ENCODE measurements at regions not wholly inside any gene's neighbourhood (a gene's known extent, or its start where the extent isn't known, plus 50 kb on each side); places are given as distances from the start of the nearest gene placed in this dataset.

DNA sequence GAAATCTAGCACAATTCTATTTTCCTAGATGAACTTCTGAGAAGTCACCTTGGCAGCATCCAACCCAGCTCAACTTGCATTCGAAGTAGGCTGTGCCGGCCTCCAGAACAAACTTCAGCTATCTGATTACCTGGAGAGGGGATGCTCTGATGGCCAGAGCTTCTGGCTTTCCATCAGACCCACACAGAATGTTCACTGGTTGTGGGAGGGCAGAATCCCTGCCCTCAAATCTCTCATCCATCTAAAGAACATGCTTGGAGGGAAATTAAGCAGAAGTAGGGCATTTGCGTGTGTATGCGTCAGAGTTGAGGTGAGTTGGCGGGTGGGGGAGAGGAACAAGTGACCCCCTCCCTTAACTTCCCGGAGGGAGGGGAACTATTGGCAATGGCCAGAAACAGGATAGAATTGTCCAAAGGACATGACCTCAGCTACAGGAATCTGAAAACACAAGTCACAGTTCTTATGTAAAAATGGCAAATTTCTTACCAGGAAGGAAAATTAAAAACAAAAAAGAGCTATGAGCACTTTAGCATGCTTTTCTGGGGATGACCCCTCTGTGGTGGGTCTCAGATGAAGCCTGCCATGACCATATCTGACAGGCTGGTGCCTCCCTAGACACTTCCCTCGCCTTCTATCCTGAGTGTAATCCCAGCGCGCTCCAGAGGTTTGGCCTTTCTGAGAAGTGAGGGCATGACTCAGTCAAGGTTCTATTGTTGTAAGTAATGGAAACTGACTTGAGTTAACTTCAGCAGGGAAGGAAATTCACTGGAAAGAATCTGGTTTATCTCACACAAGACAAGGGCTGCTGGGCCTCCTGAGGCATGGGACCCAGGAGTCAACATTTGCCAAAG, 278.8 kb downstream of the RPS24 start:
- no CpG with 5 or more reads among the region's 9 CpGs for WGBS (ENCODE audit: insufficient coverage, insufficient read length)
- no peak for DNase-seq (ENCODE audit: low read depth, low spot score)
- Histone ChIP-seq H3K4me1 (ENCODE audit: control insufficient read depth, insufficient read depth, low read length) (no peaks in the 10 kb centered on the region; the same call in 1 of the 2 replicates), H3K27ac (ENCODE audit: low read length) (no peak overlapping the region), H3K36me3 (ENCODE audit: control insufficient read depth, insufficient read depth, low read length) (no peaks in the 10 kb centered on the region), H3K27me3 (ENCODE audit: control insufficient read depth, insufficient read depth, low read length) (no peaks in the 10 kb centered on the region), H3K4me3 (ENCODE audit: low read length) (no peak overlapping the region), H3K9me3 (ENCODE audit: control insufficient read depth, insufficient read depth, low read length) (no peaks in the 10 kb centered on the region)

DNA sequence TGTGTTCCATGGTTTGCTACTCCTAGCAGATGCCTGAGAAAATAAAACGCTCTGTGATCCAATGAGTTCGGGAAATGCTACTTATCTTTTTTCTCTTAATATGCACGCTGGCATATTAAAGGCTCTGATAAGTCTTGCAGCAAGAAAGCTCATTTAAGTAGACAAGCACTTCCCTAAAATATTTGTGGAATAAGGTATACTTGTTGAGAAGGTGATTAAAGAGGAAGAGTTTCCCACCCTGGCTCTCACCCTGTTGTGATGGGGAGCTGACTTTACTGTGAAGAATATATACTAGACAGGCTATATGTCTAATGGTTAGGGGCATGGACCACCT, 279.4 kb downstream of the RPS24 start:
- Histone ChIP-seq H3K4me3 (ENCODE audit: low read length) (no peak overlapping the region), H3K9me3 (ENCODE audit: control insufficient read depth, insufficient read depth, low read length) (no peaks in the 10 kb centered on the region), H3K36me3 (ENCODE audit: control insufficient read depth, insufficient read depth, low read length) (no peaks in the 10 kb centered on the region), H3K27ac (ENCODE audit: low read length) (no peak overlapping the region), H3K27me3 (ENCODE audit: control insufficient read depth, insufficient read depth, low read length) (no peaks in the 10 kb centered on the region), H3K4me1 (ENCODE audit: control insufficient read depth, insufficient read depth, low read length) (no peaks in the 10 kb centered on the region; the same call in 1 of the 2 replicates)
- no CpG with 5 or more reads among the region's 3 CpGs for WGBS (ENCODE audit: insufficient coverage, insufficient read length)
- DNase-seq (ENCODE audit: low read depth, low spot score) = no peak

DNA sequence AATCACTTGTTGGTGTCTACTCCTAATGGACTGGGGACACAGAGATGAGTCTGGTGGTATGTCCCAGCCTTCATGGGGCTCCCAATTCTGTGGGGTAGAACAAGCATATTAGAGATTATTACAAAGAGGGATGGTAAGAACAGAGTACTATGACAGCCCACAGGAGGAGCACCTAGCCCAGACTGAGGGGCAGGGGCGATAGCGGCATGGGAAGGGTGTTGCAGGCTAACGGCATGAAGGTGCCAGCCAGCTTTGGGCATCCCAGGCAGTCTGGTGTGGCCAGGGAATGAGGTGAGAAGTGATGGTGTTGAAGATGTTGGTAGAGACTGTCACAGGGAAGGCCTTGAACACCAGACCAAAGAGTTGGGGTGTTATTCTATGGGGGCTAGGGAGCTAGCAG, 280.0 kb downstream of the RPS24 start:
- Histone ChIP-seq H3K27me3 (ENCODE audit: control insufficient read depth, insufficient read depth, low read length) (no peaks in the 10 kb centered on the region), H3K4me1 (ENCODE audit: control insufficient read depth, insufficient read depth, low read length) (no peaks in the 10 kb centered on the region; the same call in 1 of the 2 replicates), H3K27ac (ENCODE audit: low read length) (no peak overlapping the region), H3K9me3 (ENCODE audit: control insufficient read depth, insufficient read depth, low read length) (no peaks in the 10 kb centered on the region), H3K4me3 (ENCODE audit: low read length) (no peak overlapping the region), H3K36me3 (ENCODE audit: control insufficient read depth, insufficient read depth, low read length) (no peaks in the 10 kb centered on the region)
- no CpG with 5 or more reads among the region's 3 CpGs for WGBS (ENCODE audit: insufficient coverage, insufficient read length)
- DNase-seq (ENCODE audit: low read depth, low spot score) = no peak

DNA sequence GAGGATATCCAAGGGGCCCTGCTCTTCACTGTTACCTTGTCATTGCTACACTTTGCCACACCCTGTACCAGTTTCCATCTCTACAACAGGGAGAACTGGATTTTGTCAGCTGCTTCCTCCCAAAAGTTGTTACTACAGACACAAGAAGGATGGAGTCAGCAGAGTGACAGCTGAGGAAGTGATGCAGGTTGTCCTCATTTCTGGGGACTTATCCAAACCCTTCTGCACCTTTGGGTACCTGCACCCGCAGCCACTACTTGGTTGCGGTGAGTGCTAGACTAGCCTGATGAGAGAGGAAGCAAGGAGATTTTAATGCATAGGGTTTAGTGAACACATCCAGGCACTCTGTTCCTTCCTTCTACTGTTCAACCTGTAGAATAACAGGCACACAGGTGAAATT, 281.0 kb downstream of the RPS24 start:
- H3K27ac ChIP-seq (ENCODE audit: low read length) = no peak overlapping the region
- WGBS (ENCODE audit: insufficient coverage, insufficient read length) = no CpG with 5 or more reads among the region's 2 CpGs
- no peak for DNase-seq (ENCODE audit: low read depth, low spot score)
- H3K36me3 ChIP-seq (ENCODE audit: control insufficient read depth, insufficient read depth, low read length) = no peaks in the 10 kb centered on the region
- H3K4me1 ChIP-seq (ENCODE audit: control insufficient read depth, insufficient read depth, low read length) = no peaks in the 10 kb centered on the region; the same call in 1 of the 2 replicates
- H3K9me3 ChIP-seq (ENCODE audit: control insufficient read depth, insufficient read depth, low read length) = no peaks in the 10 kb centered on the region
- H3K27me3 ChIP-seq (ENCODE audit: control insufficient read depth, insufficient read depth, low read length) = no peaks in the 10 kb centered on the region
- H3K4me3 ChIP-seq (ENCODE audit: low read length) = no peak overlapping the region

DNA sequence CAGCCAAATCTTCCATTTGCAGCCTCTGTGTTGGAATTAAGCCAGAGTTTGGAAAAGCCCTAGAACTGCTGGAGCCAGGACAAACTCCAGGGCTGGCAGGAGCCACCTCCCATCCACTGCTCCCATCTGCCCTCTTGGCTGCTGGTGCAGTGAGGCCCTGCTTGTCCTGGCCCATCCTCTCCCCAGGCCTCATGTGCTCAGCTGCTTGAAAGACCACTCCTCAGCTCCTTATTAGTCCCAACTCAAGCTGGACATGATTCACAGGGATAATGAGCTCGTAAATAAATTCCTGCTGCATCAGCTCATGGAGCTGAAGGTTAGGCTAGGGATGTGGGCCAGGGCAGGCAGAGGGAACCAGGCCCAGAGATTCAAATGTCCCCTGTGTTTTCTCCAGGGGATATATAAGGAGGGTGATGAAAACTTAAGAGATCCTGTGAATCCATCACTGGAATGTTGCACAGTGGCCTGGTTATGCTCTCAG, 282.8 kb downstream of the RPS24 start:
- Histone ChIP-seq H3K36me3 (ENCODE audit: control insufficient read depth, insufficient read depth, low read length) (no peaks in the 10 kb centered on the region), H3K4me1 (ENCODE audit: control insufficient read depth, insufficient read depth, low read length) (no peaks in the 10 kb centered on the region; the same call in 1 of the 2 replicates), H3K27me3 (ENCODE audit: control insufficient read depth, insufficient read depth, low read length) (no peaks in the 10 kb centered on the region), H3K27ac (ENCODE audit: low read length) (no peak overlapping the region), H3K4me3 (ENCODE audit: low read length) (no peak overlapping the region), H3K9me3 (ENCODE audit: control insufficient read depth, insufficient read depth, low read length) (no peaks in the 10 kb centered on the region)
- no CpG with 5 or more reads among the region's 1 CpG for WGBS (ENCODE audit: insufficient coverage, insufficient read length)
- DNase-seq (ENCODE audit: low read depth, low spot score) = no peak

DNA sequence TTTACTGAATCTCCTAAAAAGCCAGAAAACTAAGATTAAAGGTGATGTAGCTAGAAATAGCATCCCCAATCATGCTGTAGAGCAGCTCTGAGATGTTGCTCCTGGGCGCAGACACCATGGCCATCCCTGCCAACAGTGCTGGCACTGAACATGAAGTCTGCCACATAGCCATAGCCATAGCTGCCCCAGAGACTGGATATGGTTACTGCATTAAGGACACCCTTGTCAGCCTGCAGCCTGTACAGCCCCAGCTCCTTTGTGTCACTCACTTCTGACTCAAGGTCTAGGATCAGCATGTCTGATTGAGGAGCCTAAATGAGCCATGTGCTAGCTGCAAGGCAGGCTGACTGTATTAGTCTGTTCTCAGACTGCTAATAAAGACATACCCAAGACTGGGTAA, 284.6 kb downstream of the RPS24 start:
- DNase-seq (ENCODE audit: low read depth, low spot score) = no peak
- H3K27me3 ChIP-seq (ENCODE audit: control insufficient read depth, insufficient read depth, low read length) = no peaks in the 10 kb centered on the region
- H3K4me3 ChIP-seq (ENCODE audit: low read length) = no peak overlapping the region
- no peaks in the 10 kb centered on the region for H3K36me3 ChIP-seq (ENCODE audit: control insufficient read depth, insufficient read depth, low read length)
- H3K4me1 ChIP-seq (ENCODE audit: control insufficient read depth, insufficient read depth, low read length) = no peaks in the 10 kb centered on the region; the same call in 1 of the 2 replicates
- H3K27ac ChIP-seq (ENCODE audit: low read length) = no peak overlapping the region
- no peaks in the 10 kb centered on the region for H3K9me3 ChIP-seq (ENCODE audit: control insufficient read depth, insufficient read depth, low read length)
- no CpG with 5 or more reads among the region's 1 CpG for WGBS (ENCODE audit: insufficient coverage, insufficient read length)

DNA sequence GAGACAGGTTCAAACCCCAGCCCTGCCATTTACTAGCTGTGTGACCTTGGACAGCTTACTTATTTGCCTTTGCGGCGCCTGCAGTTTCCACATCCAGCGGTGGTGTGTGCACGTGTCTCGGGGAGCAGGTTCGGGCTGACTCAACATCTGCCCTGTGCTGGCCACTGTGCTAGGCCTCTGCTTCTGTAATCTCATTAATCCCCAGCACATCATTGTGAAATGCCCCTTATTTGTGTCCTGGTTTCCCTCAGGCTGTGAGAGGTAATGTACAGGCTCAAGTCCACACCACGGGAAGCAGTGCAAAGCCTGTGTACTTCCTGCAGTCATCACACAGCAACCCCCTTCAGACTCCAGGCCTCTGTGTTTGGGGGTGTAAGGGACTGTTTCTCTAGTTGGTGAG, 285.7 kb downstream of the RPS24 start:
- no peaks in the 10 kb centered on the region for H3K36me3 ChIP-seq (ENCODE audit: control insufficient read depth, insufficient read depth, low read length)
- H3K4me1 ChIP-seq (ENCODE audit: control insufficient read depth, insufficient read depth, low read length) = no peaks in the 10 kb centered on the region; the same call in 1 of the 2 replicates
- no peaks in the 10 kb centered on the region for H3K27me3 ChIP-seq (ENCODE audit: control insufficient read depth, insufficient read depth, low read length)
- no peaks in the 10 kb centered on the region for H3K9me3 ChIP-seq (ENCODE audit: control insufficient read depth, insufficient read depth, low read length)
- no peak overlapping the region for H3K4me3 ChIP-seq (ENCODE audit: low read length)
- WGBS (ENCODE audit: insufficient coverage, insufficient read length) = no CpG with 5 or more reads among the region's 7 CpGs
- H3K27ac ChIP-seq (ENCODE audit: low read length) = no peak overlapping the region
- DNase-seq (ENCODE audit: low read depth, low spot score) = no peak

DNA sequence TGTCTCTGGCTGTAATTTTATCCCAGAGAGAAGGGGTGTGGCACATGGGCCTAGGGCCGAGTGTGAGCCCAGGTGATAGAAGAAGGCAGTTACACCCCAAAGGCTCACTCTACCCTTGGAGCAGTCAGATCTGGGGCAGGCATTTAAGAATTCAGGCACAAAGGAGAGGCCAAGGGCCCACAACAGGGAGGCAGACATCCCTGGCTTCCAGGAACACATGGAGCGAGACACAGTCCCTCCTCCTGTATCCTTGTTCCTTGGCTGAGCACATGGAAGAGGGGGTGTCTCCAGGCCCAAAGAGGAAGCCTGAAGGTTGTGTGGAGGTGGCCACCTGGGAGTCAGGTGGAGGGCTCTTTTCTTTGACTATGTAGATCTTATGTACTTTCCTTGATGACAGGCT, 286.2 kb downstream of the RPS24 start:
- no CpG with 5 or more reads among the region's 2 CpGs for WGBS (ENCODE audit: insufficient coverage, insufficient read length)

DNA sequence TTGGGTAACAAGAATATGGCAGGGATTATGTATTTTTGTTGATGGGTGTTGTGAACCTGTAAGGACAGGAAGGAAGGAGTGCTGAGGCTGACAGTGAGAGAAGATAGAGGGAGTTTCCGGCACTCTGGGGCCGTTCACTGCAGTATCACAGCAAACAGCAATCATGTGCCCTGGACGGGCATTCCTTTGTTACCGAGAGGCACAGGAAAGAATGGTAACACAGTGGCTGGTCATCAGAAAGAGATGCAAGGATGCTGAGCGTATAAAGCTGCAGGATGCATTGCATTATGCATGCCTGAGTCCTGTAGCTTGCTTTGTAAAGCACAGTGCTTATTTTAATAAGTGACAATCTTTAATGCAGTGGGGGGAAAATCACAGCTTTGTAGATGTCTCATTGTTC, 286.8 kb downstream of the RPS24 start:
- H3K9me3 ChIP-seq (ENCODE audit: control insufficient read depth, insufficient read depth, low read length) = no peaks in the 10 kb centered on the region
- no CpG with 5 or more reads among the region's 5 CpGs for WGBS (ENCODE audit: insufficient coverage, insufficient read length)
- H3K27ac ChIP-seq (ENCODE audit: low read length) = no peak overlapping the region
- no peaks in the 10 kb centered on the region for H3K36me3 ChIP-seq (ENCODE audit: control insufficient read depth, insufficient read depth, low read length)
- no peak overlapping the region for H3K4me3 ChIP-seq (ENCODE audit: low read length)
- no peaks in the 10 kb centered on the region for H3K27me3 ChIP-seq (ENCODE audit: control insufficient read depth, insufficient read depth, low read length)
- no peak for DNase-seq (ENCODE audit: low read depth, low spot score)
- no peaks in the 10 kb centered on the region; the same call in 1 of the 2 replicates for H3K4me1 ChIP-seq (ENCODE audit: control insufficient read depth, insufficient read depth, low read length)

More for the DNA sequence above, 286.2 kb downstream of the RPS24 start:
- Histone ChIP-seq H3K9me3 (ENCODE audit: control insufficient read depth, insufficient read depth, low read length) (no peaks in the 10 kb centered on the region), H3K4me1 (ENCODE audit: control insufficient read depth, insufficient read depth, low read length) (no peaks in the 10 kb centered on the region; the same call in 1 of the 2 replicates), H3K36me3 (ENCODE audit: control insufficient read depth, insufficient read depth, low read length) (no peaks in the 10 kb centered on the region), H3K27ac (ENCODE audit: low read length) (no peak overlapping the region), H3K27me3 (ENCODE audit: control insufficient read depth, insufficient read depth, low read length) (no peaks in the 10 kb centered on the region), H3K4me3 (ENCODE audit: low read length) (no peak overlapping the region)
- DNase-seq (ENCODE audit: low read depth, low spot score) = no peak

DNA sequence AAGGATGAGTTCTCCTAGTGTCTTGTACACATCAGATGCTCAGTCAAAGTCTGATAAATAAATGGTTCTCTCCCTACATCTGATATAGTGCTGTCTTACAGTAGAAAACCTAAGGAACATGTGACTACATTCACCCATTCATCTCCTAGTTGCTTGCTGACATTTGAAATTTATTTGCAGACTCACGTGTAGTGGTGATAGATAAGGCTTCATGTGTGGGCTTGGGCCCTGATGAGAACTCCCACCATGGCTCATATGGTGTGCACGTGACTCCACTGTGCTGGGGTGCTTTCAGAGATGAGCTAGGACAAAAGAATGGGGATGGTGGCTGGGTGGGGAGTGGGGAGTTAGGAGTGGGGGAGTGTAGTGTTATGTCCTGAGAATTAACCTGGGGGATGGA, 287.3 kb downstream of the RPS24 start:
- H3K27me3 ChIP-seq (ENCODE audit: control insufficient read depth, insufficient read depth, low read length) = no peaks in the 10 kb centered on the region
- no peak overlapping the region for H3K27ac ChIP-seq (ENCODE audit: low read length)
- DNase-seq (ENCODE audit: low read depth, low spot score) = no peak
- H3K36me3 ChIP-seq (ENCODE audit: control insufficient read depth, insufficient read depth, low read length) = no peaks in the 10 kb centered on the region
- no peak overlapping the region for H3K4me3 ChIP-seq (ENCODE audit: low read length)
- WGBS (ENCODE audit: insufficient coverage, insufficient read length) = no CpG with 5 or more reads among the region's 2 CpGs
- no peaks in the 10 kb centered on the region; the same call in 1 of the 2 replicates for H3K4me1 ChIP-seq (ENCODE audit: control insufficient read depth, insufficient read depth, low read length)
- H3K9me3 ChIP-seq (ENCODE audit: control insufficient read depth, insufficient read depth, low read length) = no peaks in the 10 kb centered on the region

DNA sequence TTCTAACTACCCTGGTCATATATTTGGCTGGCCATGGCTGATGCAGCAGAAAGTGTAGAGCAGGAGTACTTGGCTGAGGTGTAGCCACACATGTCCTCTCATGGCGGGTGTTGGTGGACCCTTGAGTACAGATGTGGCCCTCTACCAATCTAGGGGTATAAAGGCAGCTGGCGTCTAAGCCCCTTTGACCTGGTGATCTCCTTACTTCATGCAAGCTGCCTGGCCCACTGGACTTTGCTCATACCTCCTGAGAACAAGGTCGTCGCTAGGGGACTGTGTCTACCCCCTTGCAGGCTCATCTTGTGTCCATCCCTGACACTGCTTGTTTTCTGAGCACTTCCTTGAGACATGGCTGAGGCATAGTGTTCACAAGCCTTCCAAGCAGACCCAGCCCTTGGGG, 287.8 kb downstream of the RPS24 start:
- Histone ChIP-seq H3K27ac (ENCODE audit: low read length) (no peak overlapping the region), H3K36me3 (ENCODE audit: control insufficient read depth, insufficient read depth, low read length) (no peaks in the 10 kb centered on the region), H3K4me3 (ENCODE audit: low read length) (no peak overlapping the region), H3K27me3 (ENCODE audit: control insufficient read depth, insufficient read depth, low read length) (no peaks in the 10 kb centered on the region), H3K9me3 (ENCODE audit: control insufficient read depth, insufficient read depth, low read length) (no peaks in the 10 kb centered on the region), H3K4me1 (ENCODE audit: control insufficient read depth, insufficient read depth, low read length) (no peaks in the 10 kb centered on the region)
- no peak for DNase-seq (ENCODE audit: low read depth, low spot score)
- no CpG with 5 or more reads among the region's 4 CpGs for WGBS (ENCODE audit: insufficient coverage, insufficient read length)
